ENCODE measurements at regions not wholly inside any gene's neighbourhood (a gene's known extent, or its start where the extent isn't known, plus 50 kb on each side); places are given as distances from the start of the nearest gene placed in this dataset.

DNA sequence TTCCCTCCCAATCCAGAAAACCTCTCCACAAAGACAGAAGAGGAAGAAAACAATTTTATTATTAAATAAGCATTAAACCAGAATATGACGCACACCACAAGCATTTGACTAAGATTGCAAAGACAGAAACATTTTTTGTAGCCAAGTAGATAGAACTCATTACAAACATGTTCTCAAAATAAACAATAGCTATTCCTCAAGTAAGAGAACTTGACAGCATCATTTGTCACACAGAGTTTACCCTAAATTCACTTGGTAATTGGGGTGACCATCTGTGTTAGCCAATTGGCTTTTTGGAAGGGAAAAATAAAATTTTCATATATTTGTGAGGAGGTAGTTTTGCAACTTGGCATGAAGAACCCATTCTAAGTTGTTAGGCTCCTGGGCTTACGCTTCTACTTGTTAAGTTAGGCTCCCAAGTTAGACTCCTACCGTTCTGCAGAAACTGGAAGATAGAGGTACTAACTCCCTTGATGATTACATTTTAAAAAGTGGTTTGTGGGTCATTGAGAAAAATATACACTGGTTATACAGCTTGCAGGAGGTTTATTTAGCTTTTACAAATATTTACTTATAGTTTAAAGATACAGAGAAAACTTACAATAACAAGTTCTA lies 618.6 kb upstream of the CNTNAP2 start:
- Histone ChIP-seq H3K36me3 (ENCODE audit: insufficient read depth, low read length) (no peaks in the 10 kb centered on the region), H3K4me1 (ENCODE audit: insufficient read depth, low read length) (no peaks in the 10 kb centered on the region), H3K4me3 (ENCODE audit: low read length) (no peak overlapping the region), H3K27me3 (ENCODE audit: control insufficient read depth in 1 of 2, insufficient read depth in 2 of 2, low read length in 2 of 2) (no peaks in the 10 kb centered on the region), H3K9me3 (ENCODE audit: control insufficient read depth in 1 of 2, insufficient read depth in 1 of 2, low read length in 2 of 2) (peaks cover 0 to 3% of the 10 kb centered on the region in 2 experiments), H3K27ac (ENCODE audit: low read depth in 1 of 2, low read length in 2 of 2) (no peak overlapping the region)
- ATAC-seq (ENCODE audit: poor library complexity): no peak
- no peaks in the 10 kb centered on the region for H3K4me1 Mint-ChIP-seq (ENCODE audit: low read depth)
- CTCF ChIA-PET: no interaction called here
- no peak for DNase-seq
- intact Hi-C loops (cut with DNase I, micrococcal nuclease): no loop called here
- TF ChIP-seq, protein P1, sequence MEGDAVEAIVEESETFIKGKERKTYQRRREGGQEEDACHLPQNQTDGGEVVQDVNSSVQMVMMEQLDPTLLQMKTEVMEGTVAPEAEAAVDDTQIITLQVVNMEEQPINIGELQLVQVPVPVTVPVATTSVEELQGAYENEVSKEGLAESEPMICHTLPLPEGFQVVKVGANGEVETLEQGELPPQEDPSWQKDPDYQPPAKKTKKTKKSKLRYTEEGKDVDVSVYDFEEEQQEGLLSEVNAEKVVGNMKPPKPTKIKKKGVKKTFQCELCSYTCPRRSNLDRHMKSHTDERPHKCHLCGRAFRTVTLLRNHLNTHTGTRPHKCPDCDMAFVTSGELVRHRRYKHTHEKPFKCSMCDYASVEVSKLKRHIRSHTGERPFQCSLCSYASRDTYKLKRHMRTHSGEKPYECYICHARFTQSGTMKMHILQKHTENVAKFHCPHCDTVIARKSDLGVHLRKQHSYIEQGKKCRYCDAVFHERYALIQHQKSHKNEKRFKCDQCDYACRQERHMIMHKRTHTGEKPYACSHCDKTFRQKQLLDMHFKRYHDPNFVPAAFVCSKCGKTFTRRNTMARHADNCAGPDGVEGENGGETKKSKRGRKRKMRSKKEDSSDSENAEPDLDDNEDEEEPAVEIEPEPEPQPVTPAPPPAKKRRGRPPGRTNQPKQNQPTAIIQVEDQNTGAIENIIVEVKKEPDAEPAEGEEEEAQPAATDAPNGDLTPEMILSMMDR (IDR thresholded peaks at IDR 0.05): no peak
- no peaks in the 10 kb centered on the region for H3K36me3 Mint-ChIP-seq (ENCODE audit: low read depth)
- POLR2A ChIA-PET: no interaction called here
- no peak overlapping the region for H3K4me3 Mint-ChIP-seq
- H3K27ac Mint-ChIP-seq: no peak overlapping the region
- peaks cover 3% of the 10 kb centered on the region for H3K9me3 Mint-ChIP-seq
- H3K27me3 Mint-ChIP-seq: no peaks in the 10 kb centered on the region

DNA sequence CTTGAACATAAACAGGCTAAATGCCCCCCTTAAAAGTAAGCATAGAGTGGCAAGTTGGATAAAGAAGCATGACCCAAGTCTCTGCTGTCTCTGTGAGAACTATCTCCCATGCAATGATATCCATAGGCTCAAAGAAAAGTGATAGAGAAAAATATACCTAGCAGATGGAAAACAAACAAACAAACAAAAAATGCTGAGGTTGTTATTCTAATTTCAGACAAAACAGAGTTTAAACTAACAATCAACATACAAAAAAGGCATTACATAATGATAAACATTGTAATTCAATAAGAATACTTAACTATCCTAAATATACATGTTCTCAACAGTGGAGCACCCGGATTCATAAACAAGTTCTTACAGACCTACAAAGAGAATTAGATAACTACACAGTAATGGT lies 626.2 kb upstream of the CNTNAP2 start:
- Mint-ChIP-seq H3K9me3 (peaks cover 16% of the 10 kb centered on the region), H3K27ac (no peak overlapping the region), H3K4me1 (ENCODE audit: low read depth) (no peaks in the 10 kb centered on the region), H3K4me3 (no peak overlapping the region), H3K36me3 (ENCODE audit: low read depth) (no peaks in the 10 kb centered on the region), H3K27me3 (no peaks in the 10 kb centered on the region)
- intact Hi-C loops (cut with DNase I, micrococcal nuclease): no loop called here
- Histone ChIP-seq H3K27ac (ENCODE audit: low read depth in 1 of 2, low read length in 2 of 2) (no peak overlapping the region), H3K36me3 (ENCODE audit: insufficient read depth, low read length) (no peaks in the 10 kb centered on the region), H3K4me1 (ENCODE audit: insufficient read depth, low read length) (no peaks in the 10 kb centered on the region), H3K4me3 (ENCODE audit: low read length) (no peak overlapping the region), H3K27me3 (ENCODE audit: control insufficient read depth in 1 of 2, insufficient read depth in 2 of 2, low read length in 2 of 2) (no peaks in the 10 kb centered on the region), H3K9me3 (ENCODE audit: control insufficient read depth in 1 of 2, insufficient read depth in 1 of 2, low read length in 2 of 2) (peaks cover 5% of the 10 kb centered on the region in 2 experiments)
- TF ChIP-seq, protein P1 (IDR thresholded peaks at IDR 0.05): no peak
- ATAC-seq (ENCODE audit: poor library complexity) (no peak), DNase-seq (no peak)
- ChIA-PET CTCF (no interaction called here), POLR2A (no interaction called here)

DNA sequence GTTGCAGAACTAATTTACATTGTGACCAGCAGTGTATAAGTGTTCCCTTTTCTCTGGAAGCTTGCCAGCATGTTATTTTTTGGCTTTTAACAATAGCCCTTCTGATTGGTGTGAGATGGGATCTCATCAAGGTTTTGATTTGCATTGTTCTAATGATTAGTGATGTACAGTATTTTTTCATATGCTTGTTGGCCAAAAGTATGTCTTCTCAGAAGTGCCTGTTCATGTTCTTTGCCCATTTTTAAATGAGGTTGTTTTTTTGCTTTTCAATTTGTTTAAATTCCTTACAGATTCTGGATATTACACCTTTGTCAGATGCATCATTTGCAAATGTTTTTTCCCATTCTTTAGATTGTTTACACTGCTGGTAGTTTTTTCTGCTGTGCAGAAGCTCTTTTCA lies 627.0 kb upstream of the CNTNAP2 start:
- intact Hi-C loops (cut with DNase I, micrococcal nuclease): no loop called here
- ChIA-PET POLR2A (no interaction called here), CTCF (no interaction called here)
- Mint-ChIP-seq H3K9me3 (peaks cover 16% of the 10 kb centered on the region), H3K27me3 (no peaks in the 10 kb centered on the region), H3K36me3 (ENCODE audit: low read depth) (no peaks in the 10 kb centered on the region), H3K4me3 (no peak overlapping the region), H3K27ac (no peak overlapping the region), H3K4me1 (ENCODE audit: low read depth) (no peaks in the 10 kb centered on the region)
- Histone ChIP-seq H3K36me3 (ENCODE audit: insufficient read depth, low read length) (no peaks in the 10 kb centered on the region), H3K9me3 (ENCODE audit: control insufficient read depth in 1 of 2, insufficient read depth in 1 of 2, low read length in 2 of 2) (peaks cover 5% of the 10 kb centered on the region in 2 experiments), H3K4me1 (ENCODE audit: insufficient read depth, low read length) (no peaks in the 10 kb centered on the region), H3K27ac (ENCODE audit: low read depth in 1 of 2, low read length in 2 of 2) (no peak overlapping the region), H3K27me3 (ENCODE audit: control insufficient read depth in 1 of 2, insufficient read depth in 2 of 2, low read length in 2 of 2) (no peaks in the 10 kb centered on the region), H3K4me3 (ENCODE audit: low read length) (no peak overlapping the region)
- ATAC-seq (ENCODE audit: poor library complexity): no peak
- DNase-seq: no peak
- TF ChIP-seq, protein P1 (IDR thresholded peaks at IDR 0.05): no peak
